GM23338 (cell line): ENCODE measurements at regions not wholly inside any gene's neighbourhood (a gene's known extent, or its start where the extent isn't known, plus 50 kb on each side); places are given as distances from the start of the nearest gene placed in this dataset.
"Not testable (repeated sequence)": the region's sequence is repeated elsewhere in the genome, so short reads cannot be mapped to it uniquely, and the experiment has no call there.

Experiments
- CREB1 ChIP-seq: fragments of 250-450 bp; sonication (Bioruptor Pico); IDR thresholded peaks from 2 replicates; pipeline ENCODE4 v1.5.0; 2020; ENCODE audit warnings: low read depth, mild to moderate bottlenecking, moderate library complexity
- EZH2 ChIP-seq: fragments of 200-600 bp; sonication (generic); IDR thresholded peaks from one replicate; pipeline ENCODE4 v1.8.0; 2017; ENCODE audit warnings: antibody characterized with exemption, mild to moderate bottlenecking, low read depth; ENCODE audit not compliant: unreplicated experiment
- JUNB ChIP-seq: IDR thresholded peaks from one replicate; pipeline ENCODE4 v1.6.1; 2016; ENCODE audit warnings: antibody characterized with exemption; ENCODE audit not compliant: unreplicated experiment
- NANOG ChIP-seq: IDR thresholded peaks from 2 replicates; pipeline ENCODE4 v1.6.1; 2016; ENCODE audit warnings: antibody characterized with exemption, borderline replicate concordance
- TF ChIP-seq, protein P1 (sequence below), 2 experiments: fragments of 200-600 bp in 1 of 2; sonication (generic) in 1 of 2; conservative IDR thresholded peaks; 2 replicates each; pipeline versions ENCODE4 v1.5.1 to v1.6.1; 2016 to 2017; ENCODE audit warnings: antibody characterized with exemption in 2 of 2, low read depth in 2 of 2, mild to moderate bottlenecking in 2 of 2, moderate library complexity in 1 of 2

DNA sequence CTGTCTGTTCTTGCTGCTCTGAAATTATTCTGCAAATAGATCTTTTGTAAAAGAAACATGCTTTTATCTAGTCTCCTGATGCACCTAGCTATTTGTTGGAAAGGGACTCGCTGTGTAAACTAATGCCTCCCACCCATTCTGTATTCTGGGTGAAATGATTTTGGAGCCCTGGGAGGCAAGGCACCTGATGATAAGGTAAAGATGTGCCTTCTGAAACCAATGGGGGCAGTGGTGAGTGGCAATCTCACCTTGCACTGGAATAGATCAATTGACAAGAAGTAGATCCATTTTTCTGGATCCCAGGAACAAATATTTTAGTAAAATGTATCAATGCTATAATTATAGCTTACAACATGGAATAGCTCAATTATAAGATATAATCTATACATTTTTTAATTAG is 170.5 kb upstream of the SPATA31A3 start:
- TF ChIP-seq, protein P1, sequence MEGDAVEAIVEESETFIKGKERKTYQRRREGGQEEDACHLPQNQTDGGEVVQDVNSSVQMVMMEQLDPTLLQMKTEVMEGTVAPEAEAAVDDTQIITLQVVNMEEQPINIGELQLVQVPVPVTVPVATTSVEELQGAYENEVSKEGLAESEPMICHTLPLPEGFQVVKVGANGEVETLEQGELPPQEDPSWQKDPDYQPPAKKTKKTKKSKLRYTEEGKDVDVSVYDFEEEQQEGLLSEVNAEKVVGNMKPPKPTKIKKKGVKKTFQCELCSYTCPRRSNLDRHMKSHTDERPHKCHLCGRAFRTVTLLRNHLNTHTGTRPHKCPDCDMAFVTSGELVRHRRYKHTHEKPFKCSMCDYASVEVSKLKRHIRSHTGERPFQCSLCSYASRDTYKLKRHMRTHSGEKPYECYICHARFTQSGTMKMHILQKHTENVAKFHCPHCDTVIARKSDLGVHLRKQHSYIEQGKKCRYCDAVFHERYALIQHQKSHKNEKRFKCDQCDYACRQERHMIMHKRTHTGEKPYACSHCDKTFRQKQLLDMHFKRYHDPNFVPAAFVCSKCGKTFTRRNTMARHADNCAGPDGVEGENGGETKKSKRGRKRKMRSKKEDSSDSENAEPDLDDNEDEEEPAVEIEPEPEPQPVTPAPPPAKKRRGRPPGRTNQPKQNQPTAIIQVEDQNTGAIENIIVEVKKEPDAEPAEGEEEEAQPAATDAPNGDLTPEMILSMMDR (conservative IDR thresholded peaks at IDR 0.05; ENCODE audit: low read depth in 2 of 2) = not testable (repeated sequence)
- TF ChIP-seq CREB1 (CRISPR knock-in tag); EZH2; JUNB; NANOG: not testable (repeated sequence)
